ENCODE measurements at regions not wholly inside any gene's neighbourhood (a gene's known extent, or its start where the extent isn't known, plus 50 kb on each side); places are given as distances from the start of the nearest gene placed in this dataset.

DNA sequence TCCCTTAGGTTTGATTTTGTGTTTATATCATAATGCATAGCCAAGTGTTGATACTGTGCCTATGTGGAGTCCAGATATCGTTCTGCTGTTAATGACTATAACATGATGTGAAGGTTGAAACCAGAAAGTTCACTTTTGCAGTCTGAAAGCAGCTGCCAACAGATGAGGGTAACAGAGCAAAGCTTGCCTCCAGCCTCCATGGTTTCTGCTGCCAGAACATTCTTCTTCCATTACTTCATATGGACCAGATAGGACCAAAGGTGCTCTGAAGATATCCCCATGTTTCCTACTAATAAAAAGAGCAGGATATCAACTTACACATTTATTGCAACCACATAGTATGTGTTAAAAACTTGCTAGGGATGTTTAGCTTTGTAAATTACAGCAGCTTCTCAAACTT is 394.1 kb downstream of the SPRY1 start:
- TF ChIP-seq, protein P1, sequence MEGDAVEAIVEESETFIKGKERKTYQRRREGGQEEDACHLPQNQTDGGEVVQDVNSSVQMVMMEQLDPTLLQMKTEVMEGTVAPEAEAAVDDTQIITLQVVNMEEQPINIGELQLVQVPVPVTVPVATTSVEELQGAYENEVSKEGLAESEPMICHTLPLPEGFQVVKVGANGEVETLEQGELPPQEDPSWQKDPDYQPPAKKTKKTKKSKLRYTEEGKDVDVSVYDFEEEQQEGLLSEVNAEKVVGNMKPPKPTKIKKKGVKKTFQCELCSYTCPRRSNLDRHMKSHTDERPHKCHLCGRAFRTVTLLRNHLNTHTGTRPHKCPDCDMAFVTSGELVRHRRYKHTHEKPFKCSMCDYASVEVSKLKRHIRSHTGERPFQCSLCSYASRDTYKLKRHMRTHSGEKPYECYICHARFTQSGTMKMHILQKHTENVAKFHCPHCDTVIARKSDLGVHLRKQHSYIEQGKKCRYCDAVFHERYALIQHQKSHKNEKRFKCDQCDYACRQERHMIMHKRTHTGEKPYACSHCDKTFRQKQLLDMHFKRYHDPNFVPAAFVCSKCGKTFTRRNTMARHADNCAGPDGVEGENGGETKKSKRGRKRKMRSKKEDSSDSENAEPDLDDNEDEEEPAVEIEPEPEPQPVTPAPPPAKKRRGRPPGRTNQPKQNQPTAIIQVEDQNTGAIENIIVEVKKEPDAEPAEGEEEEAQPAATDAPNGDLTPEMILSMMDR (IDR thresholded peaks at IDR 0.05), result no peak
- TF ChIP-seq POLR2A (IDR thresholded peaks at IDR 0.05), result no peak
- TF ChIP-seq EP300 (IDR thresholded peaks at IDR 0.05), result no peak
- peaks cover 0 to 12% (median 0%) of the 10 kb centered on the region in 4 donors for H3K4me1 ChIP-seq
- no peak overlapping the region for H3K27ac ChIP-seq
- no peaks in the 10 kb centered on the region for H3K36me3 ChIP-seq
- no peaks in the 10 kb centered on the region for H3K9me3 ChIP-seq
- 71 to 90% methylated on average over 1 of the region's 1 CpG for WGBS, 2 donors
- DNase-seq (ENCODE audit: low spot score in 2 of 2), result no peak
- H3K4me3 ChIP-seq, result no peak overlapping the region
- no peaks in the 10 kb centered on the region for H3K27me3 ChIP-seq

DNA sequence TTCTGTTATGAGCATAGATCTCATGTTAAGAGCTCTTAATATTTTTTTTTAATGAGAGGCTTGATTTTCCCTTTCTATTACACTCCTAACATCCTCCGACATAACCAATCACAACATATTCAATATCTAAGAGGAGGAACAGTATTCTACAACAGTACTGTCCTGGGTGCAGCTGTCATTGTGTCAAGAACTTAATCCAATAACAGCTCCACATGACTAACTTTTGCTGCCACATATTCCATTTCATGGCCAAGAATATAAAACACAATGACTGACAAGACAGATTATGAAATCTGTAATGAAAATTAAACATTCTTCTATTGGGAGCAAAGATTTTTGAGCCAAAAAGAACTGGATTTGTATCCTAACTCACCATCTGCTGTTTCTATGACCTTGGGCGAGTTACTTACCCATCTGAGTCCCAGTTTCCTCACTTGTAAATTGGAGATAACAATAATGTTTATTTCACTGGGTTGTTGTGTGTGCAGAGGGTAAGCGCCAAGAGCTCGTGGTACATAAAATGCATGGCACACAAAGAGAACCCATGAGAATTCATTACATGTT is 405.6 kb downstream of the SPRY1 start:
- Histone ChIP-seq H3K27ac (no peak overlapping the region), H3K36me3 (no peaks in the 10 kb centered on the region), H3K4me1 (peaks cover 0 to 8% (median 0%) of the 10 kb centered on the region in 4 donors), H3K4me3 (no peak overlapping the region), H3K27me3 (no peaks in the 10 kb centered on the region), H3K9me3 (peaks cover 0 to 14% (median 0%) of the 10 kb centered on the region in 4 donors)
- WGBS, 2 donors, result 90 to 95% methylated on average over 4 of the region's 4 CpGs
- TF ChIP-seq, protein P1 (IDR thresholded peaks at IDR 0.05), result no peak
- TF ChIP-seq EP300 (IDR thresholded peaks at IDR 0.05) (no peak), POLR2A (IDR thresholded peaks at IDR 0.05) (no peak)
- DNase-seq (ENCODE audit: low spot score in 2 of 2), result no peak

DNA sequence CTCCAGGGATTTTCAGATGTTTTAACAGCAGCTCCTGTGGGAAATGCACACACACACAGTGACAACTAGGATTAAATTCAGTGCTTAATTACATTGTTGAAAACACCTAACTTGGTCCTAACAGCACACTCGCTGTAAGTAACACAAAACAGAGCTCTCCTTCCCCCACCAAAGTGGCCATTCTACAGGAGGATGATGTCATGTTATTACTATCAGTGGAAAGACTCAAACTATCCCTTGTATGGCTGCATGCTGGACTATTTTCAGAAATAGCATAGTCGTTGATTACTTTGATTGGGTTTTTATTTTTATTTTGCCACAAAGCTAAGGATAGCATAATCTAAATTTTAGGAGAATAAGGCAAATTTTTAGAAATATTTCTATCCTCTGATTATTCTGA is 406.3 kb downstream of the SPRY1 start:
- TF ChIP-seq EP300 (IDR thresholded peaks at IDR 0.05) (no peak), POLR2A (IDR thresholded peaks at IDR 0.05) (no peak)
- TF ChIP-seq, protein P1 (IDR thresholded peaks at IDR 0.05), result no peak
- H3K9me3 ChIP-seq, result peaks cover 0 to 10% (median 0%) of the 10 kb centered on the region in 4 donors
- H3K4me3 ChIP-seq, result no peak overlapping the region
- H3K4me1 ChIP-seq, result peaks cover 0 to 8% (median 0%) of the 10 kb centered on the region in 4 donors
- 50 to 70% methylated on average over 2 of the region's 2 CpGs for WGBS, 2 donors
- no peak overlapping the region for H3K27ac ChIP-seq
- DNase-seq (ENCODE audit: low spot score in 2 of 2), result no peak
- no peaks in the 10 kb centered on the region for H3K36me3 ChIP-seq
- no peaks in the 10 kb centered on the region for H3K27me3 ChIP-seq

DNA sequence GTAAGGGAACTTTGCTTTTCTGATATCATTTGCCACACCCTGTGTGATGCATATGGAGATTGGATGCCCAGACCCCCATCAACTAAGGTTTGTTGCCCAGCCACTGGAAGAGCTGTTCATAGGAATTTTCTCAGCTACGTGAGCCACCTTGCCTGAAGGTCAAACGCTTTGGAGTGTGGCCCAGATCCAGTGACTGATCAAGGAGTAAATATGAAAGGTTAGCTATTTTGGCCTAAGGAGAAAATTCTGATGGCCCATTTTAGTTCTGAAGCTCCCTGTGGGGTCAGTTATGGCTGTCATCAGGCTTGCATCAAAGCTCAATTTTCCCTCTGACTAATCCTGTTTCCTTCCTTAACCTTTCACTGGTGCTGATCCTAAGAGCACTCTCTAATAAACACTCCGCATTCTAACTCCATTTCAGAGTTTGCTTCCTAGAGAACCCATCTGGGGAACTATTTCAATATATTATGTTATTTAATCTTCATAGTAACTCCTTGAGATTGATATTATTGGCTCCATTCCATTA is 407.7 kb downstream of the SPRY1 start:
- Histone ChIP-seq H3K4me1 (peaks cover 0 to 8% (median 0%) of the 10 kb centered on the region in 4 donors), H3K9me3 (no peaks in the 10 kb centered on the region), H3K4me3 (no peak overlapping the region), H3K27me3 (no peaks in the 10 kb centered on the region), H3K36me3 (no peaks in the 10 kb centered on the region), H3K27ac (no peak overlapping the region)
- no peak for DNase-seq (ENCODE audit: low spot score in 2 of 2)
- TF ChIP-seq POLR2A (IDR thresholded peaks at IDR 0.05), result no peak
- TF ChIP-seq, protein P1 (IDR thresholded peaks at IDR 0.05), result no peak
- TF ChIP-seq EP300 (IDR thresholded peaks at IDR 0.05), result no peak
- WGBS, 2 donors, result 90% methylated on average over 3 of the region's 3 CpGs

DNA sequence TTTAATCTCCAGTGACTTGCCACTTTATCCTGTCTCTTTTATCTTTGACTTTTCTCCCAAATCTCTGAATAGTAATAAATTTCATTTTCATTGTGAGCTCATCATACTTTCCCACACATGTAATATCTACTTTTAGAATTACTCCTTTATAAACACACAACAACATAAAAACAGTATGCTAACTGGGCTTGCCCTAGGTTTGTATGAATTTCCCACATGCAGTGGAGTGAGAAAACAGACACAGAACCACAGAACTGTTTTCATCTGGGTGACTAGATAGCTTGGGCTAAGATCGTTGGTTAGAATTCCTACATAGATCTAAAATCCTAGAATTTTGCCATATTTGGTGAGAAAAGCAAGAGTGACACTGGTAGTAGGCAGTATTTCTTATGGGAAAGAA is 409.5 kb downstream of the SPRY1 start:
- WGBS, 2 donors, result 27 to 29% methylated on average over 1 of the region's 1 CpG
- TF ChIP-seq EP300 (IDR thresholded peaks at IDR 0.05) (no peak), POLR2A (IDR thresholded peaks at IDR 0.05) (no peak)
- TF ChIP-seq, protein P1 (IDR thresholded peaks at IDR 0.05), result no peak
- peak overlapping the region in 1 of 4 donors; percentile 22 for H3K27ac ChIP-seq
- no peaks in the 10 kb centered on the region for H3K27me3 ChIP-seq
- no peaks in the 10 kb centered on the region for H3K9me3 ChIP-seq
- H3K4me1 ChIP-seq, result peaks cover 0 to 8% (median 0%) of the 10 kb centered on the region in 4 donors
- no peaks in the 10 kb centered on the region for H3K36me3 ChIP-seq
- no peak for DNase-seq (ENCODE audit: low spot score in 2 of 2)
- H3K4me3 ChIP-seq, result no peak overlapping the region
